ENCODE measurements at regions not wholly inside any gene's neighbourhood (a gene's known extent, or its start where the extent isn't known, plus 50 kb on each side); places are given as distances from the start of the nearest gene placed in this dataset.

- TF ChIP-seq GLIS3 (CRISPR knock-in tag; IDR thresholded peaks at IDR 0.05): no peak
- no peak for TF ChIP-seq RARB (CRISPR knock-in tag; IDR thresholded peaks at IDR 0.05)
These were observed 110.8 kb upstream of the ARL4C start (continued) for GRCh38 chr2:234607691-234608090.

- no peak for ATAC-seq
- TF ChIP-seq PATZ1 (CRISPR knock-in tag; IDR thresholded peaks at IDR 0.05; ENCODE audit: borderline replicate concordance) (no peak), CREB5 (CRISPR knock-in tag; IDR thresholded peaks at IDR 0.05; ENCODE audit: low read depth) (no peak), TOX (CRISPR knock-in tag; IDR thresholded peaks at IDR 0.05; ENCODE audit: borderline replicate concordance) (no peak), SNAI2 (CRISPR knock-in tag; IDR thresholded peaks at IDR 0.05) (no peak), ZNF70 (CRISPR knock-in tag; IDR thresholded peaks at IDR 0.05) (no peak), ZNF8 (CRISPR knock-in tag; IDR thresholded peaks at IDR 0.05) (no peak), ISL1 (CRISPR knock-in tag; IDR thresholded peaks at IDR 0.05) (no peak), ZC3H10 (CRISPR knock-in tag; IDR thresholded peaks at IDR 0.05) (no peak), ZNF565 (CRISPR knock-in tag; conservative IDR thresholded peaks at IDR 0.05; ENCODE audit: low read depth) (no peak), TCF4 (CRISPR knock-in tag; IDR thresholded peaks at IDR 0.05; ENCODE audit: borderline replicate concordance) (no peak)
These were observed 110.0 kb upstream of the ARL4C start for GRCh38 chr2:234606896-234607295.

GRCh38 chr2:234603619-234604018, 106.7 kb upstream of the ARL4C start:
- ATAC-seq: no peak

GRCh38 chr2:234601213-234601612, 104.3 kb upstream of the ARL4C start:
- no peak for ATAC-seq
- no peak for TF ChIP-seq TSHZ2 (CRISPR knock-in tag; IDR thresholded peaks at IDR 0.05)
- no peak for TF ChIP-seq CSDC2 (CRISPR knock-in tag; IDR thresholded peaks at IDR 0.05)
- no peak for TF ChIP-seq OSR1 (CRISPR knock-in tag; IDR thresholded peaks at IDR 0.05)
- TF ChIP-seq GLIS3 (CRISPR knock-in tag; IDR thresholded peaks at IDR 0.05): no peak
- TF ChIP-seq RARB (CRISPR knock-in tag; IDR thresholded peaks at IDR 0.05): no peak
- no peak for TF ChIP-seq ZNF565 (CRISPR knock-in tag; conservative IDR thresholded peaks at IDR 0.05; ENCODE audit: low read depth)
- no peak for TF ChIP-seq ZFP30 (CRISPR knock-in tag; IDR thresholded peaks at IDR 0.05)
- TF ChIP-seq PATZ1 (CRISPR knock-in tag; IDR thresholded peaks at IDR 0.05; ENCODE audit: borderline replicate concordance): no peak
- TF ChIP-seq SNAI2 (CRISPR knock-in tag; IDR thresholded peaks at IDR 0.05): no peak

More at GRCh38 chr2:234603619-234604018, 106.7 kb upstream of the ARL4C start:
- no peak for TF ChIP-seq ESRRG (CRISPR knock-in tag; IDR thresholded peaks at IDR 0.05)
- TF ChIP-seq TSHZ2 (CRISPR knock-in tag; IDR thresholded peaks at IDR 0.05): no peak
- TF ChIP-seq SNAI2 (CRISPR knock-in tag; IDR thresholded peaks at IDR 0.05): no peak
- TF ChIP-seq PATZ1 (CRISPR knock-in tag; IDR thresholded peaks at IDR 0.05; ENCODE audit: borderline replicate concordance): no peak

All from SK-N-SH treated with all-trans-retinoic acid at 6 μM for 48 hours (cell line).